ENCODE measurements at regions not wholly inside any gene's neighbourhood (a gene's known extent, or its start where the extent isn't known, plus 50 kb on each side); places are given as distances from the start of the nearest gene placed in this dataset.

DNA sequence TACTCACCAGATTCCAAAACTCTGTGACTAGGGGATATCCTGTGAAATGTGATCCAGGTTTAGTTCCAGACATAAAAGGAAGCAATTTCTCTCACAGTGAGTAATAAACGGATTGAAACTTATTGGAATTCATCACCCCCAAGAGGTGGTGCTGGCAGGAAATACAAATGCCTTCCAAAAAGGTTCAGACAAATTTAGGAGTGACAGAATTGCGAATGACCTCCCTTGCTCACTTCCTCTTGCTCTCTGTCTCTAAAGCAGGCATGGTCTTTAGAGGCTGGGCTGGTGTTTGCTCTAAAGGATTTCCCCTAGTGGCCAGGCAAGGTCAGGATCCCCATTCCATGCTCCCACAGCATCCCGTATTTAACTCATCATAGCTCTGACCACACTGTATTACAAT, 449.4 kb upstream of the PPP2R3A start:
- H3K9me3 ChIP-seq (ENCODE audit: control insufficient read depth in 4 of 4, low read length in 3 of 4) = no peaks in the 10 kb centered on the region
- no peak overlapping the region for H3K4me3 ChIP-seq (ENCODE audit: low read depth in 1 of 3, low read length in 3 of 3)
- TF ChIP-seq RXRA (IDR thresholded peaks at IDR 0.05) = no peak
- TF ChIP-seq FOXA2 (IDR thresholded peaks at IDR 0.05) = no peak
- TF ChIP-seq EGR1 (IDR thresholded peaks at IDR 0.05; ENCODE audit: low read depth in 2 of 2) = no peak
- no peak for TF ChIP-seq HNF4A (conservative IDR thresholded peaks at IDR 0.05)
- TF ChIP-seq GABPA (IDR thresholded peaks at IDR 0.05 in 1 of 2, conservative IDR thresholded peaks at IDR 0.05 in 1 of 2) = no peak
- TF ChIP-seq YY1 (IDR thresholded peaks at IDR 0.05) = no peak
- no peak for TF ChIP-seq NR2F2 (IDR thresholded peaks at IDR 0.05)
- TF ChIP-seq, protein P1, sequence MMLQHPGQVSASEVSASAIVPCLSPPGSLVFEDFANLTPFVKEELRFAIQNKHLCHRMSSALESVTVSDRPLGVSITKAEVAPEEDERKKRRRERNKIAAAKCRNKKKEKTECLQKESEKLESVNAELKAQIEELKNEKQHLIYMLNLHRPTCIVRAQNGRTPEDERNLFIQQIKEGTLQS (IDR thresholded peaks at IDR 0.05) = no peak
- no peaks in the 10 kb centered on the region for H3K4me1 ChIP-seq (ENCODE audit: control insufficient read depth in 4 of 4, insufficient read depth in 4 of 4, low read length in 3 of 4)
- DNase-seq (ENCODE audit: low spot score) = no peak
- H3K36me3 ChIP-seq (ENCODE audit: control insufficient read depth in 4 of 4, insufficient read depth in 3 of 4, low read depth in 1 of 4, low read length in 3 of 4) = no peaks in the 10 kb centered on the region
- no peak overlapping the region for H3K9ac ChIP-seq (ENCODE audit: low read depth in 1 of 2, low read length in 2 of 2)
- H3K27ac ChIP-seq (ENCODE audit: low read depth in 1 of 2, low read length in 2 of 2) = no peak overlapping the region
- 22% methylated on average over 3 of the region's 3 CpGs for WGBS
- peaks cover 0 to 7% (median under 1%) of the 10 kb centered on the region in 4 donors for H3K27me3 ChIP-seq (ENCODE audit: control insufficient read depth in 4 of 4, insufficient read depth in 4 of 4, low read length in 3 of 4)

GRCh38 chr3:135528413-135529015, 437.0 kb upstream of the PPP2R3A start:
- no peaks in the 10 kb centered on the region for H3K36me3 ChIP-seq (ENCODE audit: control insufficient read depth in 4 of 4, insufficient read depth in 3 of 4, low read depth in 1 of 4, low read length in 3 of 4)
- WGBS = 47% methylated on average over 3 of the region's 3 CpGs
- no peaks in the 10 kb centered on the region for H3K27me3 ChIP-seq (ENCODE audit: control insufficient read depth in 4 of 4, insufficient read depth in 4 of 4, low read length in 3 of 4)
- no peak overlapping the region for H3K4me3 ChIP-seq (ENCODE audit: low read depth in 1 of 3, low read length in 3 of 3)
- H3K4me1 ChIP-seq (ENCODE audit: control insufficient read depth in 4 of 4, insufficient read depth in 4 of 4, low read length in 3 of 4) = no peaks in the 10 kb centered on the region
- no peak for TF ChIP-seq FOXA2 (IDR thresholded peaks at IDR 0.05)
- DNase-seq (ENCODE audit: low spot score) = no peak
- H3K27ac ChIP-seq (ENCODE audit: low read depth in 1 of 2, low read length in 2 of 2) = no peak overlapping the region
- H3K9ac ChIP-seq (ENCODE audit: low read depth in 1 of 2, low read length in 2 of 2) = no peak overlapping the region
- peaks cover 0 to 5% (median 0%) of the 10 kb centered on the region in 4 donors for H3K9me3 ChIP-seq (ENCODE audit: control insufficient read depth in 4 of 4, low read length in 3 of 4)

DNA sequence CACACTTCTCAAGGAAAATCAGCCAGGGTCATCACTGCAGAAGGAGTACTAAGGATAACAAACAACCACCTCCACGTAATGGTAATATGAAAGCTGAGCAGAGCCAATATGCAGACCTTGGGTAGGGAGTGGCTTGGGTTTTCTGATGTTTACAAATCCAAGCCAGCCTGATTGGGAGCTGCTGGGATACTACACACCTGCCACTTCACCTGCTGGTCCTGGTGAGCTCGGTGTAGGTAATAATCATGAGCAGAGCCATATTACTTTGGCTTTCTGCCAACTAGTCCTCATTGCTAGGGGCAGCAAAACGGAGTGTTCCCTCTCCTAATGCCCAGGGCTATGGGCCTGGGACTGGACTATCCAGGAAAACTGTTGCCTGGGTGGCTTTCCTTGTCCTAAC, 433.5 kb upstream of the PPP2R3A start:
- Histone ChIP-seq H3K27ac (ENCODE audit: low read depth in 1 of 2, low read length in 2 of 2) (no peak overlapping the region), H3K9ac (ENCODE audit: low read depth in 1 of 2, low read length in 2 of 2) (no peak overlapping the region), H3K4me3 (ENCODE audit: low read depth in 1 of 3, low read length in 3 of 3) (no peak overlapping the region), H3K36me3 (ENCODE audit: control insufficient read depth in 4 of 4, insufficient read depth in 3 of 4, low read depth in 1 of 4, low read length in 3 of 4) (no peaks in the 10 kb centered on the region), H3K4me1 (ENCODE audit: control insufficient read depth in 4 of 4, insufficient read depth in 4 of 4, low read length in 3 of 4) (no peaks in the 10 kb centered on the region), H3K9me3 (ENCODE audit: control insufficient read depth in 4 of 4, low read length in 3 of 4) (no peaks in the 10 kb centered on the region), H3K27me3 (ENCODE audit: control insufficient read depth in 4 of 4, insufficient read depth in 4 of 4, low read length in 3 of 4) (no peaks in the 10 kb centered on the region)
- DNase-seq (ENCODE audit: low spot score) = no peak
- TF ChIP-seq, protein P1 (IDR thresholded peaks at IDR 0.05) = no peak
- TF ChIP-seq ZBTB33 (IDR thresholded peaks at IDR 0.05) = no peak
- TF ChIP-seq, protein P2, sequence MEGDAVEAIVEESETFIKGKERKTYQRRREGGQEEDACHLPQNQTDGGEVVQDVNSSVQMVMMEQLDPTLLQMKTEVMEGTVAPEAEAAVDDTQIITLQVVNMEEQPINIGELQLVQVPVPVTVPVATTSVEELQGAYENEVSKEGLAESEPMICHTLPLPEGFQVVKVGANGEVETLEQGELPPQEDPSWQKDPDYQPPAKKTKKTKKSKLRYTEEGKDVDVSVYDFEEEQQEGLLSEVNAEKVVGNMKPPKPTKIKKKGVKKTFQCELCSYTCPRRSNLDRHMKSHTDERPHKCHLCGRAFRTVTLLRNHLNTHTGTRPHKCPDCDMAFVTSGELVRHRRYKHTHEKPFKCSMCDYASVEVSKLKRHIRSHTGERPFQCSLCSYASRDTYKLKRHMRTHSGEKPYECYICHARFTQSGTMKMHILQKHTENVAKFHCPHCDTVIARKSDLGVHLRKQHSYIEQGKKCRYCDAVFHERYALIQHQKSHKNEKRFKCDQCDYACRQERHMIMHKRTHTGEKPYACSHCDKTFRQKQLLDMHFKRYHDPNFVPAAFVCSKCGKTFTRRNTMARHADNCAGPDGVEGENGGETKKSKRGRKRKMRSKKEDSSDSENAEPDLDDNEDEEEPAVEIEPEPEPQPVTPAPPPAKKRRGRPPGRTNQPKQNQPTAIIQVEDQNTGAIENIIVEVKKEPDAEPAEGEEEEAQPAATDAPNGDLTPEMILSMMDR (IDR thresholded peaks at IDR 0.05; ENCODE audit: low read depth, low read length, missing input control) = no peak
- TF ChIP-seq HNF4G (IDR thresholded peaks at IDR 0.05) = no peak
- no peak for TF ChIP-seq RXRA (IDR thresholded peaks at IDR 0.05)
- TF ChIP-seq NR2F2 (IDR thresholded peaks at IDR 0.05) = no peak
- TF ChIP-seq REST (IDR thresholded peaks at IDR 0.05) = no peak
- no peak for TF ChIP-seq YY1 (IDR thresholded peaks at IDR 0.05)
- no peak for TF ChIP-seq GABPA (IDR thresholded peaks at IDR 0.05 in 1 of 2, conservative IDR thresholded peaks at IDR 0.05 in 1 of 2)
- TF ChIP-seq FOXA1 (IDR thresholded peaks at IDR 0.05) = no peak
- no peak for TF ChIP-seq RAD21 (IDR thresholded peaks at IDR 0.05)
- TF ChIP-seq JUND (IDR thresholded peaks at IDR 0.05) = no peak
- no peak for TF ChIP-seq MAX (IDR thresholded peaks at IDR 0.05)
- TF ChIP-seq FOXA2 (IDR thresholded peaks at IDR 0.05) = no peak
- no peak for TF ChIP-seq TAF1 (conservative IDR thresholded peaks at IDR 0.05)
- no peak for TF ChIP-seq HNF4A (conservative IDR thresholded peaks at IDR 0.05)
- no peak for TF ChIP-seq SP1 (IDR thresholded peaks at IDR 0.05)
- 53% methylated on average over 3 of the region's 3 CpGs for WGBS

All from liver (tissue), 8 donors.